GM19463 (cell line): ENCODE measurements at regions not wholly inside any gene's neighbourhood (a gene's known extent, or its start where the extent isn't known, plus 50 kb on each side); places are given as distances from the start of the nearest gene placed in this dataset.
"Not testable (repeated sequence)": the region's sequence is repeated elsewhere in the genome, so short reads cannot be mapped to it uniquely, and the experiment has no call there.

Experiments used
- ATAC-seq: cut with Tn5 transposase; IDR thresholded peaks from one replicate; pipeline ENCODE4 v1.9.1; 2021; ENCODE audit warnings: mild to moderate bottlenecking, moderate library complexity; ENCODE audit not compliant: unreplicated experiment

DNA sequence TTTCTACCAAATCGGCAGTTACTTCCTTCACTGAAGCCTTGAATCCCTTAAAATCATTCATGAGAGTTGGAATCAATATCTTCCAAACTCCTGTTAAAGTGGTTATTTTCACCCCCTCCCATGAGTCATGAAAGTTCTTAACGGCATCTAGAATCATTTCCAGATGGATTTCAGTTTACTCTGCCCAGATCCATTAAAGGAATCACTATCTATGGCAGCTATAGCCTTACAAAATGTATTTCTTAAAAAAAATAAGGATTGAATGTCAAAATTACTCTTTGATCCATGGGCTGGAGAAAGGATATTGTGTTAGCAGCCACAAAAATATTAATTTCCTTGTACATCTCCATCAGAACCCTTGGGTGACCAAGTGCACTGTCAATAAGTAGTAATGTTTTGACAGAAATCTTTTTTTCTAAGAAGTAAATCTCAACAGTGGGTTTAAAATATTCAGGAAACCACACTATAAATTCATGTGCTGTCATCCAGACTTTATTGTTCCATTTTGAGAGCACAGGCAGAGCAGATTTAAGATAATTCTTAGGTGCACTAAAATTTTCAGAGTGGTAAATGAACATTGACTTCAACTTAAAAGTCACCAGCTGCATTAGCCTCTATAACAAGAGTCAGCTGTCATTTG is 767.7 kb downstream of the DTWD2 start:
- no peak for ATAC-seq

DNA sequence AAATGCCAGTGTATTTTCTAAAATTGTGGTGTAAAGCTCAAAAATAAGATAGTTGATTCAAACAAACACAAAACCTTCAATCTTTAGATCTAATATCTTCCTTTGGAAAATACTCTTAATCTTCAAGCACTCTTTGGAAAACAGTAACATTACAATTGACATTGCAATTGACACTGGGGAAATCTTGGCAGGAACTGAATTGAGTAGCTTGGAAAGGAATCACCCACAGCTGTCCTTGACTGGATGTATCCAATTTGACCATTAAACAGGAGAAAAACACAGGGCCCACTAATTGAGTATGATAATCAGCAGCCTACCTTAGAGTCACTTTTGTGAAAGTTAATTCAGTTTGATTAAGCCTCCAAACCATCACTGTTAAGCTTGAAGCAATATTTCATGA is 776.7 kb downstream of the DTWD2 start:
- ATAC-seq = no peak

DNA sequence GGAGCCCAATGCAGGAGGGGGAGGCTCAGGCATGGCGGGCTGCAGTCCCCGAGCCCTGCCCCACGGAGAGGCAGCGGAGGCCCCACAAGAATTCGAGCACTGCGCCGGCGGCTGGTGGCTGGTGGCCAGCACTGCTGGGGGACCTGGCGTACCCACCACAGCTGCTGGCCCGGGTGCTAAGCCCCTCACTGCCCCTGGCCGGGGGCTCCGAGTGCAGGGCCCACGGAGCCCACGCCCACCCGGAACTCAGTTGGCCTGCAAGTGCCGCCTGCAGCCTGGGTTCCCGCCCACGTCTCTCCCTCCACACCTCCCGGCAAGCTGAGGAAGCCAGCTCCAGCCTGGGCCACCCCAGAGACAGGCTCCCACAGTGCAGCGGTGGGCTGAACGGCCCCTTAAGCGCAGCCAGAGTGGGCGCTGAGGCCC is 780.3 kb downstream of the DTWD2 start:
- ATAC-seq = no peak

DNA sequence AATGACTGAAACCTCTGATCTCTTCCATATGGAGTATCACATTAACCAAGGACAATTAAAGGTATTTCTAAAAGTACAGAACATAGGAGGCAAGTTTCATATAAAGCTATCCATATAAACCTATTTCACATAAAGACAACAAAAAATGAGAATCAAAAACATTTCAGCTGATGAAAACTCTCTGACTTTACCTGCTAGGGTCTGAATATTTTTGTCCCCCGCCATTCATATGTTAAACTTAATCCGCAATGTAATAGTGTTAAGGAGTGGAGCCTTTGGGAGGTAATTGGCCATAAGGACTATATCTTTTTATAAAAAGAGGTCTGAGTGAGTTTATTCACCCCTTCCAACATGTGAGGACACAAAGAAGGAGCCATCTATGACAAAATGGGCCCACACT is 788.5 kb downstream of the DTWD2 start:
- no peak for ATAC-seq

DNA sequence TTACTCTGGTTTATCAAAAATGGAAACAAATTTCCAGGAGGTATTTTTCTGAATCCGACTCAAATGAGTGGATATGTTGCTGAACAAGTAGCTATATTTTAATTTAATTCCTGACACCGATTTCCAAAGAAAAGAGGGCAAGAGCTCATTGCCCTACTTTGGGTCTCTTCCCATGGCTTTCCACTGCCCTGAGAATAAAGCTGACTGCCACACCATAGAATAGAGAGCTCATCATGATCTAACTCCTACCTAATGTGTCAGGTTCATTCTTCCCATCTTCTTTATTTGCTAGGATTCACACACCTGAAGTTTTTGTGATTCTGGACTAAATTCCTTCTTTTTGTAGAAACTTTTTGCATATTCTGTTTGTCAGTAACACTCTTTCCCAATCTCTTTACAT is 792.1 kb downstream of the DTWD2 start:
- no peak for ATAC-seq

DNA sequence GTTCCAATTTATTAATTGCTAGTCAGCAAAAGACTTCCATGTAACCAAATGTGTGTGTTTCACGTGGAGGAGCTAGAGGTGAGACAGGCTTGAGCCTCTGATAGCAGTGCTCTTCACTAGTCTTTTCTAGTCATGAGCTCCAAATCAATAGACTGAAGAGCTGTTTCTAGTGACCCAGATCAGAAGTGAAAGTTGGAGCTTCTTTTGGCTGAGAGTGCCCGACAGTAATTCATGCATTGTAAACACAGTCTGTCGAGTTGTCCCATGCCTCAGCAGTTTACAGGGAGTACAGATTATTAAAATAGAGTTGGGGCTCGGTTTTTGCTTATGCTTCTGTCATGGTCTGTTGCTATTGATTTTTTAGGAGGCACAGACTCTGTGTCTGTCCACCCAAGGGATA is 793.1 kb downstream of the DTWD2 start:
- ATAC-seq = no peak

DNA sequence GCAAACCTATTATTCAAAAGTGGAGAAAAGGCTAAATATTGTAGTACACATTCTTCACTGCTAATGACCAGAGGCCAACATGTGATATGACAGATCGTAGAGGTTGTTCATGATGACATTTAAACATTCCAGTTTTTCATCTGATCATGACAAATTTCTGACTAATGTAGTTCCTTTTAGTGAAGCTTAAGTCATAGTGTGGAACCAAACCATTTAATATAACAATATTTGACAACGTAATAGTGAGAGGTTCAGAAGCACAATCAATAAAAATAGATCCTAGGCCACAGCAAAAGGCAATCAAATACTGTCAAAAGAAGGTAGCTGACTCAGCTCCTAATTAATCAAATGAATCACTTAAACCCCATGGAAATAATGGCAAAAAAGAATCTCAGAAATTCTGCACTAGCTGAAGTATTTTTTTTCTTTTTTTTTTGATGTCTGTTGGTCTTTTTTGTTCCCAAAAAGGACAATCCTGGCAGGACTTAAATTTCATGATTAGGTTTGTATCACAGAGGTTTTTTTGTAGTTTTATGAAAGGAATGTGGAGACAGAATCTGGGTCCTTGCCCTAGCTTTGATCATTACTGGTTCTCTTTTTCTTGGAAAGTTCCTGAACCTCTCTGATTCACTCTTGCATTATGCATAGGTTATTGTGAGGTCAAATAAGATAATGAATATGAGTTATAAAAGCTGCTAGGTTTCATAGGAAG is 795.0 kb downstream of the DTWD2 start:
- ATAC-seq = no peak

DNA sequence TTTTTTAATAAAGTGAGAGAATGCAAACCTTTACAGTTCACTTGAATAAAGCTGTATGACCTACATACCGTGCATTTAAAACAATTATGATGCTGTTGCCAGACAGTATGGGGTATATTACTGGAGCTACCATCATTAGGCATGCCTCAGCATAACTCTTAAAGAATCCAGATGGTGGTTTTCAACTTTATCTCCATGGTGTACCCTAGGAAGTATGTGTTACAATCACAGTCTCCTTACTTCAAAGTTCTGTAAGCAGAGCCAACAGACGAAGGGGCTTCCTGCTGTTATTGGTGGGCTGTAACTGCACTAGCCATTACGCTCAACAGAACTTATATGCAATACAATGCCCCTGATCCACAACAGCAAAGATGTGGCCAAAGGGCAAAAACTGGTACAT is 803.3 kb downstream of the DTWD2 start:
- ATAC-seq = no peak

DNA sequence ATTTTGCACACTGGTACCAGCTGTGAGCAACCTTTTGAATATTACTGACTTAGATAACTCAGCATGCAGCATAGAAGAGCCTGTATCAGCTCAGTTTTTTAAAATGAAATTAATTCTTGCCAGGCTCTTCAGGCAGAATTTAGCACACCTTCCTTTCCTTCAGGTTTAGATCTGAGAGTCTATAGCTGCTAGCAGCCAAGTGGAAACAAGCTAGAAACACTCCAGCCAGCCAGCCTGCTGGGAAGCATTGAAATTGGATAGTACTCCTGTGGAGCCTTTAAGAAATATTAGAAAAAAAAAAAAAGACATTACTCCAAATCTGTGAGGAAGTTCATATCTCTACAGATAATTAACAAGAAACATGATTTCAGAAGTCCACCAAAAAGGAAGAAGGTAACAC is 812.2 kb downstream of the DTWD2 start:
- no peak for ATAC-seq

DNA sequence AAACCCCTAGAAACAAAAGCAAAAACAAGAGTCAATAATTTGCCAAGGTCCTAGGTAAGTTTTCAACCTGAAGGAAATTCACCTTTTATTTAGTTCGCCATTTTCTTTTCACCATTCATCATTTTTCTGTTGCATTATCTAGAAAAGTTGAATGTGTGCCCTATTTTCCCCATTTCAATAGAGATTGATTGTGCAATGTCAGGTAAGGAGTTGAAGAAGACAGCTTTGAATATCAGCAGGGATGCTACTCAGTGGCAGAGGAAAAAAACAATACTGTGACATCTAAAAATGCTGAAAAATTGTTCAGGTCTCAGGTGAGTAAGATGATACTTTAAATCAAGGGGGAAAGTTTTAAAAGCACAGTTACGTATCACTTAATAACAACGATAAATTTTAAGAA is 813.7 kb downstream of the DTWD2 start:
- ATAC-seq = no peak

DNA sequence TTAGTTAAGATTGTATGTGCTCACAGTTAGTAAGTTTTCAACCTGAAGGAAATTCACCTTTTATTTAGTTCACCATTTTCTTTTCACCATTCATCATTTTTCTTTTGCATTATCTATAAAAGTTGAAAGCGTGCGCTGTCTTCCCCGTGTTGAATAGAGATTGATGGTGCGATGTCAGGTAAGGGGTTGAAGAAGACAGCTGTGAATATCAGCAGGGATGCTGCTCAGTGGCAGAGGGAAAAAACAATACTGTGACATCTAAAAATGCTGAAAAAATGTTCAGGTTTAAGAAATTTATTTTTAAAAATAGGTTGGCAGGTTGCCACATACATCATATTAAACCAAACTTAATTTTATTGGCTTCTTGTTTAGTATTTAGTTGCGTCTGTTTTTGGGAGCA is 815.0 kb downstream of the DTWD2 start:
- no peak for ATAC-seq

DNA sequence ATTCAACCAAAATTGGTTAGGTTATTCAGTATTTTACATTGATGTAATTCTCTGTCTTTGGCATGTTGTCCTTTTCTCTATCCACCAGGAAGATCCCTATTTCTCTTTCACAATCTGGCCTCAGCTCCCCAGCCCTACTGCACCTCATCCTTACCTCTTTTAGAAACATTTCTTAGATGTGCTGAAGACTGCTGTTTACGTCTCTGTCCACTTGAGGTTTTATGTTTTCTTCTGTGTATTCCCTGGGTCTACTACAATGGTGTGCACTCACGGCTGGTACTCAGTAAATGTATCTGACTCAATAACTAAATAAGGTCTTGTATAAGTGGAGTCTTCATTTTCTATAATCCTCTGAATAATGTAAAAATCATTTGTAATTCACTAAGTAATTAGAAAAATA is 822.7 kb downstream of the DTWD2 start:
- ATAC-seq = no peak

DNA sequence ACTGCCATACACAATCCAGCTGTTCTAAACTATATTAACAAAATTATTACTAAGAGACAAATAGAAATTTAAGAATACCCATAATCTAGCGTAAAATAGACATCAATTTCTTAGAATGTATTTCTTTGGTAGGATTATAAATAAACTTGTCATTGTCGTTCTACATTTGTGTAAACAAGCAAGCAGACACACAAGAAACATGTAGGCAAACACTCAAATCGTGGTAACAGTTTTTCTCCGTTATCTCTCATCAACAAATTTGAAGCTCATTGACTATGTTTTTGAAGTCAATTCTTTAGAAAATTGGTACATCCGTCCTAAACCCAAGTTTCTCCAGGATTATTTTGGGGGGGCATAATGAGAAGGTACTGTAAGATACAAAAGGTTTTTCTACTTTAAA is 832.2 kb downstream of the DTWD2 start:
- ATAC-seq = no peak

DNA sequence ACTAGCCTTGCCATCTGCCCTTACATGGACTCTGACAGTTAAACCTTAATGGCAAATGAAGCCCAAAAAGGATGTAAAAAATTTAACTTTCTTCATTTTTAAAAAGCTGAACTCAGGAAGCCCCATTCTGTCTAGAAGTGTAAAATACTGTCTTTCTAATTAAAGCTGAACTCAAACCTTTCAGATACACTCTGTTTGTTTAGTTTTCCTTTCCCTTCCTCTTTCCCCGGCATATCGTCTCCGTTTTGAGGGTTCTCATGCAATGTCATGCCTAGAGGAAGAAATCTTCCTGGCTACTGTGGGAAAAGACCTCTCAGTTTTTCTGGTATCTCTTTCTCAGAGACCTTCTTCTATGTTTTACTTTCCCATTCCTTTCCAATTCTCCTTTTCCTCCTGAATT is 841.5 kb downstream of the DTWD2 start:
- no peak for ATAC-seq

DNA sequence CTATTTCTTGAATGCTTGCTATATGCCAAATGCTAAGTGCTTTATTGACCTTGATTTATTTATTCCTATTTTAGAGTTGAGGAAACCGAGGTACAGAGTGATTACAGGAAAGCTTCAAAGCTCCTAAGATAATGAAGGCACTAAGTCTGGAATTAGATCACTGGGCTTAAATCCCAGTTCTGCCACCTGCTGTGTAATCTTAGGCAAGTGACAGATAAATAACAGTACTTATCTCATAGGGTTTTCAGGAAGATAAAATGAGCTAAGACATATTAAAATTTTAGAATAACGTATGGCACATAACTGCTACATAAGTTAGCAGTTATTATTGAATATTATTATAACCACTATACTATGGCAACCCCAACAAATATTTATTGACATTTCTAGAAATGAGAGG is 843.8 kb downstream of the DTWD2 start:
- ATAC-seq = no peak

DNA sequence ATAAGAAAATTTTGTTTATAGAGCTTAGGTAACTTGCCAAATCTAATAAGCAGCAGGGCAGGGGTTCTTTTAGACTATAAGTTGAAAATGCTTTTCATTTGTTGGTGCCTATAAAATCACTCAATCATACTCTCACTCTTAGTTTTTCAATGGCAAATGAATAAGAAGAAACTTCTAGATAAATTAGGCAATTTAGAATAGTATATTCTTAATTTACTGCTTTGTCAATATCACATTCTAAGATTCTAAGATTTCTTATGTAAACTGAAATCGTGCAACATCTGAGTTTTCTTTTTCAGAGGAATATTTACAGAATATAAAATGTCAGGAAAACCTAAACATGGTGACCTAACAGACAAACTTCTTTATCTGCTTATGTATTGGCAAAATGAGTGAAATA is 849.0 kb downstream of the DTWD2 start:
- no peak for ATAC-seq

DNA sequence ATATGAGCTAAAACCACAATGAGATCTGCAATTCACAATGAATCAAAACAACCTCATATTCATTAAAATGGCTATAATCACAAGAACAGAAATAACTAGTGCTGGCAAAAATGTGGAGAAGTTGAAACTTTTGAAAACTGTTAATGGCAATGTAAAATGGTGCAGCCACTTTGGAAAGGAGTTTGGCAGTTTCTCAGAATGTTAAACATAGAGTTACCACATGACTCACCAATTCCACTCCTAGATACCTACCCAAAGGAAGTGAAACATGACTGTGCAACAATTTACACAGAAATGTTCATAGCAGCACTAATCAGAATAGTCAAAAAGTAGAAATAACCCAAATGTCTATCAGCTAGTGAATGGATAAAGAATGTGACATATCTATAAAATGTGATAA is 862.2 kb downstream of the DTWD2 start:
- peak; percentile 60 for ATAC-seq

DNA sequence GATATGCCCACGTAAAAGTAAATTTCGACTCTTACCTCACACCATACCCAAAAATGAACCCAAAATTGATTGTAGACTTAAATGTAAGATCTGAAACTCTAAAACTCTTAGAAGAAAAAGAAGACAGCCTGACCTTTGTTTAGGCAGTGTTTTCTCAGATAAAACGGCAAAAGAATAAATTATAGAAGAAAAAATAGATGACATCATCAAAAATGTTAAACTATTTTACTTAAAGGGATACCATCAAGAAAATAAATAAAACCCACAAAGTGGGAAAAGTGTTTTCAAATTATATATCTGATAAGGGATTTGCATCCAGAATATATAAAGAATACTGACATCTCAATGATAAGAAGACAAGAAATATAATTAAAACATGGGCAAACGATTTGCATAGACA is 862.7 kb downstream of the DTWD2 start:
- ATAC-seq = no peak

DNA sequence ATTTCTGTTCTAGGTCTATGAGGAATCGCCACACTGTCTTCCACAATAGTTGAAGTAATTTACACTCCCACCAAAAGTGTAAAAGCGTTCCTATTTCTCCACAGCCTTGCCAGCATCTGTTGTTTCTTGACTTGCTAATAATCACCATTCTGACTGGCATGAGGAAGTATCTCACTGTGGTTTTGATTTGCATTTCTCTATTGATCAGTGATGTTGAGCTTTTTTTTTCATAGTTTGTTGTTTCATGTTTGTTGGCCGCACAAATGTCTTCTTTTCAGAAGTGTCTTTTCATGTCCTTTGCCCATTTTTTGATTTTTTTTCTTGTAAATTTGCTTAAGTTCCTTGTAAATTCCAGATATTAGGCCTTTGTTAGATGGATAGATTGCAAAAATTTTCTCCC is 867.1 kb downstream of the DTWD2 start:
- no peak for ATAC-seq

DNA sequence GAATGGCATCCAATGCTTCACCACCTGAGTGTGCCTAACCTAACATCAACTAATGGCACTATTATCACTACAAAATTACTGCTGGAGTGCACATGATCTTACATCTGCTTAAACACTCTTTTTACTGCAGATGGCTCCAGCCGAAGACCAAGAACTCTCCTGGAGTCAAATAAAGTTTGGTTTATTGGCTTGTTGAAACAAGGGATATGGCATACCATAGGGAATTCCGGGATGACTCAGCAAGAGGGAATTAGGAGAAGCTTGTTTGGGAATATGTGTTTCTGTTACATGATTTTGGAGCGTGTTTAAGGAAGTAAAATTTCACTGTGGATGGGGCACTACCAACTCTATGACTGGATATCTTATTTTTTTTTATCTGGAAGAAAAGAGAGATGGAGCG is 872.6 kb downstream of the DTWD2 start:
- ATAC-seq = no peak

DNA sequence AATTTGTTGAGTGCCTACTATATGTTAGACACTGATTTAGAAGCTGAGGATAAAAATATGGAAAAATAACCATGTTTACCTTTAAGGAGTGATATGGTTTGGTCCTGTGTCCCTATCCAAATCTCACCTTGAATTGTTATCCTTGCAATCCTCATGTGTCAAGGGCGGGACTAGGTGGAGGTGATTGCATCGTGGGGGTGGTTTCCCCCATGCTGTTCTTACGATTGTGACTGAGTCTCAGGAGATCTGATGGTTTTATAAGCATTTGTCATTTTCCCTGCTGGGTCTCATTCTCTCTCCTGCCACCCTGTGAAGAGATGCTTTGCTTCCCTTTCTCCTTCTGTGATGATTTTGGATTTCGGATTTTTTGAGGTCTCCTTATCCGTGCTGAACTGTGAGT is 876.4 kb downstream of the DTWD2 start:
- no peak for ATAC-seq

DNA sequence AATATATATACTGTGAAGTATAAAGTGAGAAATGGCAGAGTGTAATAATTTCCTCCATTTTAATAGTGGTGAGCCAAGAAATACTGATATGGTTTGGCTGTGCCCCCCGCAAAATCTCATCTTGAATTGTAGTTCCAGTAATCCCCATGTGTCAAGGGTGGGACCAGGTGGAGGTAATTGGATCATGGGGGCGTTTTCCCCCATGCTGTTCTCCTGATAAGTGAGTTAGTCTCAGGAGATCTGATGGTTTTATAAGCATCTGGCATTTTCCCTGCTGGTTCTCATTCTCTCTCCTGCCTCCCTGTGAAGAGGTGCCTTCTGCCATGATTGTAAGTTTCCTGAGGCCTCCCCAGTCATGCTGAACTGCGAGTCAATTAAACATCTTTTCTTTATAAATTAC is 881.1 kb downstream of the DTWD2 start:
- not testable (repeated sequence) for ATAC-seq

DNA sequence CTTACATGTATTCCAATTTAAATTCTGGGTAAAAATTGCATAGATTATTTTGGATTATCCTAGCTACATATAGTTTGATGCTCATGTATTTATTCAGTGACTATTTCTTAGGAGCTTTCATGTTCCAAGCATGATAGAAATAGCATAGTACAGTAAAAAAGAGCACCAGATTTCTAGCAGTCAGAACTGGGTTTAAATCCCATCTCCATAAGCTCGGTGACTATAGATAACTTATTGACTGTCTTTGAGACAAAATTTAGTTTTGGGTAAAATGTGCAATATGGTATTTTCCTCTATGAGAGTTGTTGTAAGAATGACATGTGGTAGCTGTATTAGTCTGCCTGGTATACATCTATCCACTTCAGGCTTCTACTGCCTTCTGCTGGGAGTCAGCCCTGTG is 889.6 kb downstream of the DTWD2 start:
- ATAC-seq = no peak
